ENCODE measurements at regions not wholly inside any gene's neighbourhood (a gene's known extent, or its start where the extent isn't known, plus 50 kb on each side); places are given as distances from the start of the nearest gene placed in this dataset.

DNA sequence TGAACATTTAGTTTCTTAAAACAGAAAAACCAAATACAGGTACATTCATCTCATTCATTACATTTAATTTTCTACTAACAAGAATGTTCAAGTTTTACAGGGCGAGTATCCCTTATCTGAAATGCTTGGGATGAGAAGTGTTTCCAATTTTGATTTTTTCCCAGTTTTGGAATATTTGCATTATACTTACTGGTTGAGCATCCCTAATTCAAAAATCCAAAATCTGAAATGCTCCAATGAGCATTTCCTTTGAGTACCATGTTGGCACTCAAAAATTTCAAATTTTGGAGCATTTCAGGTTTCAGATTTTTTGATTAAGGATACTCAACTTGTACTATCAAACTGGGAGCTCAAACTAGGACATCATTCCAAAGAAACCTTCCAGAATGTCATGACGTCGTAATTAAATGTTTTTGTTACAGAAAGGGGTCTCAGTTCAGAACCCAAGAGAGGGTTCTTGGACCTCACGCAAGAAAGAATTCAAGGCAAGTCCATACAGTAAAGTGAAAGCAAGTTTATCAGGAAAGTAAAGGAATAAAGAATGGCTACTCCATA lies 90.8 kb upstream of the PIK3CG start (continued):
- TF ChIP-seq, protein P1, sequence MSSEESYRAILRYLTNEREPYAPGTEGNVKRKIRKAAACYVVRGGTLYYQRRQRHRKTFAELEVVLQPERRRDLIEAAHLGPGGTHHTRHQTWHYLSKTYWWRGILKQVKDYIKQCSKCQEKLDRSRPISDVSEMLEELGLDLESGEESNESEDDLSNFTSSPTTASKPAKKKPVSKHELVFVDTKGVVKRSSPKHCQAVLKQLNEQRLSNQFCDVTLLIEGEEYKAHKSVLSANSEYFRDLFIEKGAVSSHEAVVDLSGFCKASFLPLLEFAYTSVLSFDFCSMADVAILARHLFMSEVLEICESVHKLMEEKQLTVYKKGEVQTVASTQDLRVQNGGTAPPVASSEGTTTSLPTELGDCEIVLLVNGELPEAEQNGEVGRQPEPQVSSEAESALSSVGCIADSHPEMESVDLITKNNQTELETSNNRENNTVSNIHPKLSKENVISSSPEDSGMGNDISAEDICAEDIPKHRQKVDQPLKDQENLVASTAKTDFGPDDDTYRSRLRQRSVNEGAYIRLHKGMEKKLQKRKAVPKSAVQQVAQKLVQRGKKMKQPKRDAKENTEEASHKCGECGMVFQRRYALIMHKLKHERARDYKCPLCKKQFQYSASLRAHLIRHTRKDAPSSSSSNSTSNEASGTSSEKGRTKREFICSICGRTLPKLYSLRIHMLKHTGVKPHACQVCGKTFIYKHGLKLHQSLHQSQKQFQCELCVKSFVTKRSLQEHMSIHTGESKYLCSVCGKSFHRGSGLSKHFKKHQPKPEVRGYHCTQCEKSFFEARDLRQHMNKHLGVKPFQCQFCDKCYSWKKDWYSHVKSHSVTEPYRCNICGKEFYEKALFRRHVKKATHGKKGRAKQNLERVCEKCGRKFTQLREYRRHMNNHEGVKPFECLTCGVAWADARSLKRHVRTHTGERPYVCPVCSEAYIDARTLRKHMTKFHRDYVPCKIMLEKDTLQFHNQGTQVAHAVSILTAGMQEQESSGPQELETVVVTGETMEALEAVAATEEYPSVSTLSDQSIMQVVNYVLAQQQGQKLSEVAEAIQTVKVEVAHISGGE (tag by site-specific recombination; conservative IDR thresholded peaks at IDR 0.05; ENCODE audit: low read depth), result no peak

DNA sequence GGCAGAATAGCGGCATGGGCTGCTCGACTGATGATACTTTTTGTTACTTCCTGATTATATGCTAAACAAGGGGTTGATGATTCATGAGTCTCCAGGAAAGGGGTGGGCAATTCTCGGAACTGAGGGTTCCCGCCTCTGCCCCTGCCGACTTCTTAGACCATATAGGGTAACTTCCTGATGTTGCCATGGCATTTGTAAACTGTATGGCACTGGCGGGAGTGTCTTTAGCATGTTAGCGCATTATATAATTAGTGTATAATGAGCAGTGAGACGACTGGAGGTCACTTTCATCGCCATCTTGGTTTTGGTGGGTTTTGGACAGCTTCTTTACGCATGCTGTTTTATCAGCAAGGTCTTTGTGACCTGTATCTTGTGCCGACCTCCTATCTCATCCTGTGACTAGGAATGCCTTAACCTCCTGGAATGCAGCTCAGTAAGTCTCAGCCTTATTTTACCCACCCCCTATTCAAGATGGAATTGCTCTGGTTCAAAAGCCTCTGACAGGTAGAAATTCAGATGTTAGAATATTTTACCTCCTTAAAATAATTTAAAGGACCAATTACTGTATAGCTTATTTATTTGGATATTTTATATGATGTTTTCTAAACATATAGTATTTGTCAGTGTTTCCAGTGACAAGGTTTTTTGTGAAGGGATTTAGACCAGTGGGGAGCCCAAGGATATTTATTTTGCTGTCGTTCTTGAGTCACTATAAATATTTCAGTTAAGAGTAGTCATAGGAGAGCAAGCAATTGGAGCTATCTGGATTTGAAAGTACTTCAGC lies 90.1 kb upstream of the PIK3CG start:
- ChIA-PET CTCF (interaction anchor here (0.8 to 1.0 kb wide), 2 partner anchors 18 to 172 kb away, joined by 4 to 6 read pairs; no protein-coding TSS in a partner anchor), POLR2A (no interaction called here)
- no peaks in the 10 kb centered on the region for H3K36me3 ChIP-seq (ENCODE audit: control insufficient read depth in 2 of 2, insufficient read depth in 1 of 2, low read length in 2 of 2)
- H3K4me1 ChIP-seq (ENCODE audit: control insufficient read depth, insufficient read depth, low read length), result no peaks in the 10 kb centered on the region
- H3K9me3 ChIP-seq (ENCODE audit: control insufficient read depth, insufficient read depth, low read depth, low read length), result no peaks in the 10 kb centered on the region
- H3K27ac ChIP-seq (ENCODE audit: extremely low read depth, low read depth, low read length), result no peak overlapping the region
- TF ChIP-seq, protein P2, sequence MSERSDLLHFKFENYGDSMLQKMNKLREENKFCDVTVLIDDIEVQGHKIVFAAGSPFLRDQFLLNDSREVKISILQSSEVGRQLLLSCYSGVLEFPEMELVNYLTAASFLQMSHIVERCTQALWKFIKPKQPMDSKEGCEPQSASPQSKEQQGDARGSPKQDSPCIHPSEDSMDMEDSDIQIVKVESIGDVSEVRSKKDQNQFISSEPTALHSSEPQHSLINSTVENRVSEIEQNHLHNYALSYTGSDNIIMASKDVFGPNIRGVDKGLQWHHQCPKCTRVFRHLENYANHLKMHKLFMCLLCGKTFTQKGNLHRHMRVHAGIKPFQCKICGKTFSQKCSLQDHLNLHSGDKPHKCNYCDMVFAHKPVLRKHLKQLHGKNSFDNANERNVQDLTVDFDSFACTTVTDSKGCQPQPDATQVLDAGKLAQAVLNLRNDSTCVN (tag by site-specific recombination; optimal IDR thresholded peaks at IDR 0.05), result no peak
- no peak for TF ChIP-seq ZNF510 (tag by site-specific recombination; IDR thresholded peaks at IDR 0.05; ENCODE audit: insufficient replicate concordance)
- no peak for TF ChIP-seq ZFP37 (tag by site-specific recombination; IDR thresholded peaks at IDR 0.05)
- no peak for TF ChIP-seq ZNF335 (tag by site-specific recombination; conservative IDR thresholded peaks at IDR 0.05)
- TF ChIP-seq, protein P3, sequence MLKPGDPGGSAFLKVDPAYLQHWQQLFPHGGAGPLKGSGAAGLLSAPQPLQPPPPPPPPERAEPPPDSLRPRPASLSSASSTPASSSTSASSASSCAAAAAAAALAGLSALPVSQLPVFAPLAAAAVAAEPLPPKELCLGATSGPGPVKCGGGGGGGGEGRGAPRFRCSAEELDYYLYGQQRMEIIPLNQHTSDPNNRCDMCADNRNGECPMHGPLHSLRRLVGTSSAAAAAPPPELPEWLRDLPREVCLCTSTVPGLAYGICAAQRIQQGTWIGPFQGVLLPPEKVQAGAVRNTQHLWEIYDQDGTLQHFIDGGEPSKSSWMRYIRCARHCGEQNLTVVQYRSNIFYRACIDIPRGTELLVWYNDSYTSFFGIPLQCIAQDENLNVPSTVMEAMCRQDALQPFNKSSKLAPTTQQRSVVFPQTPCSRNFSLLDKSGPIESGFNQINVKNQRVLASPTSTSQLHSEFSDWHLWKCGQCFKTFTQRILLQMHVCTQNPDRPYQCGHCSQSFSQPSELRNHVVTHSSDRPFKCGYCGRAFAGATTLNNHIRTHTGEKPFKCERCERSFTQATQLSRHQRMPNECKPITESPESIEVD (tag by site-specific recombination; IDR thresholded peaks at IDR 0.05), result no peak
- no peak for TF ChIP-seq KLF10 (tag by site-specific recombination; IDR thresholded peaks at IDR 0.05)
- no peak for TF ChIP-seq ZNF521 (tag by site-specific recombination; IDR thresholded peaks at IDR 0.05)
- no peak for TF ChIP-seq ZNF169 (tag by site-specific recombination; IDR thresholded peaks at IDR 0.05)
- TF ChIP-seq, protein P4, sequence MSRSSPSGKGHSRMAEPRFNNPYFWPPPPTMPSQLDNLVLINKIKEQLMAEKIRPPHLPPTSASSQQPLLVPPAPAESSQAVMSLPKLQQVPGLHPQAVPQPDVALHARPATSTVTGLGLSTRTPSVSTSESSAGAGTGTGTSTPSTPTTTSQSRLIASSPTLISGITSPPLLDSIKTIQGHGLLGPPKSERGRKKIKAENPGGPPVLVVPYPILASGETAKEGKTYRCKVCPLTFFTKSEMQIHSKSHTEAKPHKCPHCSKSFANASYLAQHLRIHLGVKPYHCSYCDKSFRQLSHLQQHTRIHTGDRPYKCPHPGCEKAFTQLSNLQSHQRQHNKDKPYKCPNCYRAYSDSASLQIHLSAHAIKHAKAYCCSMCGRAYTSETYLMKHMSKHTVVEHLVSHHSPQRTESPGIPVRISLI (tag by site-specific recombination; IDR thresholded peaks at IDR 0.05), result no peak
- no peak for TF ChIP-seq ZFP69B (tag by site-specific recombination; IDR thresholded peaks at IDR 0.05)
- TF ChIP-seq ZIC2 (tag by site-specific recombination; IDR thresholded peaks at IDR 0.05), result no peak
- no peak for TF ChIP-seq ZNF548 (tag by site-specific recombination; IDR thresholded peaks at IDR 0.05)
- no peak for TF ChIP-seq ZNF214 (tag by site-specific recombination; IDR thresholded peaks at IDR 0.05; ENCODE audit: borderline replicate concordance)
- TF ChIP-seq, protein P5, sequence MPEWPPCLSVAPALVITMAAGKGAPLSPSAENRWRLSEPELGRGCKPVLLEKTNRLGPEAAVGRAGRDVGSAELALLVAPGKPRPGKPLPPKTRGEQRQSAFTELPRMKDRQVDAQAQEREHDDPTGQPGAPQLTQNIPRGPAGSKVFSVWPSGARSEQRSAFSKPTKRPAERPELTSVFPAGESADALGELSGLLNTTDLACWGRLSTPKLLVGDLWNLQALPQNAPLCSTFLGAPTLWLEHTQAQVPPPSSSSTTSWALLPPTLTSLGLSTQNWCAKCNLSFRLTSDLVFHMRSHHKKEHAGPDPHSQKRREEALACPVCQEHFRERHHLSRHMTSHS (tag by site-specific recombination; IDR thresholded peaks at IDR 0.05), result no peak
- TF ChIP-seq, protein P6, sequence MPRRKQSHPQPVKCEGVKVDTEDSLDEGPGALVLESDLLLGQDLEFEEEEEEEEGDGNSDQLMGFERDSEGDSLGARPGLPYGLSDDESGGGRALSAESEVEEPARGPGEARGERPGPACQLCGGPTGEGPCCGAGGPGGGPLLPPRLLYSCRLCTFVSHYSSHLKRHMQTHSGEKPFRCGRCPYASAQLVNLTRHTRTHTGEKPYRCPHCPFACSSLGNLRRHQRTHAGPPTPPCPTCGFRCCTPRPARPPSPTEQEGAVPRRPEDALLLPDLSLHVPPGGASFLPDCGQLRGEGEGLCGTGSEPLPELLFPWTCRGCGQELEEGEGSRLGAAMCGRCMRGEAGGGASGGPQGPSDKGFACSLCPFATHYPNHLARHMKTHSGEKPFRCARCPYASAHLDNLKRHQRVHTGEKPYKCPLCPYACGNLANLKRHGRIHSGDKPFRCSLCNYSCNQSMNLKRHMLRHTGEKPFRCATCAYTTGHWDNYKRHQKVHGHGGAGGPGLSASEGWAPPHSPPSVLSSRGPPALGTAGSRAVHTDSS (tag by site-specific recombination; IDR thresholded peaks at IDR 0.05), result no peak
- TF ChIP-seq, protein P7, sequence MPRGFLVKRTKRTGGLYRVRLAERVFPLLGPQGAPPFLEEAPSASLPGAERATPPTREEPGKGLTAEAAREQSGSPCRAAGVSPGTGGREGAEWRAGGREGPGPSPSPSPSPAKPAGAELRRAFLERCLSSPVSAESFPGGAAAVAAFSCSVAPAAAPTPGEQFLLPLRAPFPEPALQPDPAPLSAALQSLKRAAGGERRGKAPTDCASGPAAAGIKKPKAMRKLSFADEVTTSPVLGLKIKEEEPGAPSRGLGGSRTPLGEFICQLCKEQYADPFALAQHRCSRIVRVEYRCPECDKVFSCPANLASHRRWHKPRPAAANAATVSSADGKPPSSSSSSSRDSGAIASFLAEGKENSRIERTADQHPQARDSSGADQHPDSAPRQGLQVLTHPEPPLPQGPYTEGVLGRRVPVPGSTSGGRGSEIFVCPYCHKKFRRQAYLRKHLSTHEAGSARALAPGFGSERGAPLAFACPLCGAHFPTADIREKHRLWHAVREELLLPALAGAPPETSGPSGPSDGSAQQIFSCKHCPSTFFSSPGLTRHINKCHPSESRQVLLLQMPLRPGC (tag by site-specific recombination; IDR thresholded peaks at IDR 0.05), result no peak
- no peak overlapping the region for H3K4me3 ChIP-seq (ENCODE audit: low read depth, low read length)
